GM04504 (cell line): ENCODE measurements at regions not wholly inside any gene's neighbourhood (a gene's known extent, or its start where the extent isn't known, plus 50 kb on each side); places are given as distances from the start of the nearest gene placed in this dataset.

Experiments used
- DNase-seq: peaks from one replicate; pipeline ENCODE4 v3.0.0-alpha.2; 2012; ENCODE audit warnings: low read depth

- DNase-seq: no peak
These were observed 587.5 kb upstream of the ARID1B start for GRCh38 chr6:156189714-156190113.

GRCh38 chr6:156189195-156189594 lies 588.0 kb upstream of the ARID1B start:
- DNase-seq: no peak

GRCh38 chr6:156185113-156185512 lies 592.1 kb upstream of the ARID1B start:
- no peak for DNase-seq

GRCh38 chr6:156183678-156184077 lies 593.5 kb upstream of the ARID1B start:
- DNase-seq: no peak

GRCh38 chr6:156182356-156182755 lies 594.8 kb upstream of the ARID1B start:
- no peak for DNase-seq

- DNase-seq: no peak
These were observed 595.7 kb upstream of the ARID1B start for GRCh38 chr6:156181506-156181905.

GRCh38 chr6:156175971-156176421 lies 601.2 kb upstream of the ARID1B start:
- DNase-seq: no peak

- DNase-seq: no peak
These were observed 601.7 kb upstream of the ARID1B start for GRCh38 chr6:156175433-156175832.

- DNase-seq: no peak
These were observed 602.9 kb upstream of the ARID1B start for GRCh38 chr6:156174031-156174890.

- no peak for DNase-seq
These were observed 607.8 kb upstream of the ARID1B start for GRCh38 chr6:156169371-156169770.

- DNase-seq: no peak
These were observed 609.5 kb upstream of the ARID1B start for GRCh38 chr6:156167625-156168071.

GRCh38 chr6:156167016-156167624 lies 610.1 kb upstream of the ARID1B start:
- DNase-seq: no peak

- DNase-seq: no peak
These were observed 611.1 kb upstream of the ARID1B start for GRCh38 chr6:156166093-156166492.

- no peak for DNase-seq
These were observed 612.3 kb upstream of the ARID1B start for GRCh38 chr6:156164701-156165452.

- DNase-seq: no peak
These were observed 613.9 kb upstream of the ARID1B start for GRCh38 chr6:156163311-156163710.

GRCh38 chr6:156161471-156161870 lies 615.7 kb upstream of the ARID1B start:
- no peak for DNase-seq

- DNase-seq: no peak
These were observed 616.4 kb upstream of the ARID1B start for GRCh38 chr6:156160795-156161165.

GRCh38 chr6:156160007-156160794 lies 617.0 kb upstream of the ARID1B start:
- no peak for DNase-seq

GRCh38 chr6:156154896-156155295 lies 622.3 kb upstream of the ARID1B start:
- no peak for DNase-seq

GRCh38 chr6:156150391-156150790 lies 626.8 kb upstream of the ARID1B start:
- no peak for DNase-seq

- no peak for DNase-seq
These were observed 630.3 kb upstream of the ARID1B start for GRCh38 chr6:156146891-156147290.
